Natural killer cell (primary cell): ENCODE measurements at regions not wholly inside any gene's neighbourhood (a gene's known extent, or its start where the extent isn't known, plus 50 kb on each side); places are given as distances from the start of the nearest gene placed in this dataset.

Source experiments
- ATAC-seq, 3 donors: fragments of 150-1000 bp in 2 of 3; fragments of 200-7000 bp in 1 of 3; cut with Tn5 transposase; 1 replicate in 1 of 3; 2 replicates in 2 of 3; pipeline ENCODE4 v1.10.0; 2021; ENCODE audit warnings: mild to moderate bottlenecking in 2 of 3, moderate library complexity in 2 of 3
- DNase-seq, 2 donors: peaks; one replicate each; pipeline versions ENCODE4 v3.0.0 to v3.0.0-alpha.2; 2013 to 2021; ENCODE audit warnings: mixed read lengths in 1 of 2
- H3K27ac ChIP-seq: one replicate; pipeline ENCODE4 v1.5.1; 2013; ENCODE audit warnings: mild to moderate bottlenecking, low read length
- H3K27me3 ChIP-seq: one replicate; pipeline ENCODE4 v1.6.1; 2013; ENCODE audit warnings: low read length; ENCODE audit not compliant: control insufficient read depth, insufficient read depth
- H3K36me3 ChIP-seq: one replicate; pipeline ENCODE4 v1.6.1; 2013; ENCODE audit warnings: low read length; ENCODE audit not compliant: control insufficient read depth, insufficient read depth
- H3K4me1 ChIP-seq: one replicate; pipeline ENCODE4 v1.6.1; 2013; ENCODE audit warnings: low read length; ENCODE audit not compliant: control insufficient read depth, insufficient read depth
- H3K4me3 ChIP-seq: one replicate; pipeline ENCODE4 v1.5.1; 2013; ENCODE audit warnings: low read length
- H3K9me3 ChIP-seq: one replicate; pipeline ENCODE4 v1.6.1; 2013; ENCODE audit warnings: low read length; ENCODE audit not compliant: control insufficient read depth, insufficient read depth
- H3K27ac Mint-ChIP-seq, 2 donors: one replicate each; pipeline ENCODE4 v1.8.0; 2022; ENCODE audit warnings: mild to moderate bottlenecking in 2 of 2, mixed read lengths in 2 of 2, moderate library complexity in 1 of 2
- H3K27me3 Mint-ChIP-seq, 2 donors: one replicate each; pipeline ENCODE4 v1.8.0; 2022; ENCODE audit warnings: low read depth in 2 of 2, mixed read lengths in 2 of 2
- H3K36me3 Mint-ChIP-seq: one replicate; pipeline ENCODE4 v1.8.0; 2022; ENCODE audit warnings: mixed read lengths
- H3K4me1 Mint-ChIP-seq, 2 donors: one replicate each; pipeline ENCODE4 v1.8.0; 2022; ENCODE audit warnings: mixed read lengths in 2 of 2
- H3K4me3 Mint-ChIP-seq: one replicate; pipeline ENCODE4 v1.8.0; 2022; ENCODE audit warnings: mild to moderate bottlenecking, moderate library complexity, mixed read lengths
- H3K9me3 Mint-ChIP-seq, 2 donors: one replicate each; pipeline ENCODE4 v1.8.0; 2022; ENCODE audit warnings: mixed read lengths in 2 of 2
- CTCF ChIP-seq: fragments of 200-600 bp; IDR thresholded peaks from one replicate; pipeline ENCODE4 v1.8.0; 2022; ENCODE audit warnings: antibody characterized with exemption
- WGBS: methylation state at CpG from one replicate; pipeline ENCODE4 v1.1.7; 2013; ENCODE audit warnings: missing lambda C conversion rate; ENCODE audit not compliant: insufficient coverage; 5-methylcytosine and 5-hydroxymethylcytosine counted together
- intact Hi-C: fragments of 100-400 bp; cut with micrococcal nuclease; formaldehyde crosslinking; loops from one replicate; pipeline ENCODE4 v1.14.2; 2022

GRCh38 chr3:144384241-144384979 is 412.8 kb downstream of the DIPK2A start:
- no peak overlapping the region for H3K27ac Mint-ChIP-seq
- Histone ChIP-seq H3K4me1 (no peaks in the 10 kb centered on the region), H3K27me3 (no peaks in the 10 kb centered on the region), H3K27ac (no peak overlapping the region), H3K9me3 (no peaks in the 10 kb centered on the region), H3K4me3 (no peak overlapping the region), H3K36me3 (no peaks in the 10 kb centered on the region)
- no peaks in the 10 kb centered on the region for H3K4me1 Mint-ChIP-seq
- TF ChIP-seq CTCF, result no peak
- H3K4me3 Mint-ChIP-seq, result no peak overlapping the region
- no peak for ATAC-seq
- no peak for DNase-seq
- H3K27me3 Mint-ChIP-seq, result no peaks in the 10 kb centered on the region
- intact Hi-C loops, result no loop called here
- WGBS, result 92% methylated on average over 2 of the region's 2 CpGs
- H3K36me3 Mint-ChIP-seq, result no peaks in the 10 kb centered on the region
- H3K9me3 Mint-ChIP-seq, result peaks cover 0 to 2% of the 10 kb centered on the region in 2 donors

- no peaks in the 10 kb centered on the region for H3K9me3 Mint-ChIP-seq
- H3K4me1 Mint-ChIP-seq, result no peaks in the 10 kb centered on the region
- no peak for TF ChIP-seq CTCF
- no peaks in the 10 kb centered on the region for H3K27me3 Mint-ChIP-seq
- Histone ChIP-seq H3K4me3 (no peak overlapping the region), H3K36me3 (no peaks in the 10 kb centered on the region), H3K27ac (no peak overlapping the region), H3K4me1 (no peaks in the 10 kb centered on the region), H3K27me3 (no peaks in the 10 kb centered on the region), H3K9me3 (no peaks in the 10 kb centered on the region)
- ATAC-seq (no peak), DNase-seq (no peak)
- intact Hi-C loops, result no loop called here
- no peaks in the 10 kb centered on the region for H3K36me3 Mint-ChIP-seq
- no peak overlapping the region for H3K27ac Mint-ChIP-seq
- H3K4me3 Mint-ChIP-seq, result no peak overlapping the region
Measured at GRCh38 chr3:144390786-144391185, 419.2 kb downstream of the DIPK2A start.

- Histone ChIP-seq H3K27me3 (no peaks in the 10 kb centered on the region), H3K4me1 (no peaks in the 10 kb centered on the region), H3K36me3 (no peaks in the 10 kb centered on the region), H3K4me3 (no peak overlapping the region), H3K9me3 (no peaks in the 10 kb centered on the region), H3K27ac (no peak overlapping the region)
- Mint-ChIP-seq H3K36me3 (no peaks in the 10 kb centered on the region), H3K9me3 (no peaks in the 10 kb centered on the region), H3K4me1 (no peaks in the 10 kb centered on the region), H3K27ac (no peak overlapping the region), H3K4me3 (no peak overlapping the region), H3K27me3 (no peaks in the 10 kb centered on the region)
- no peak for ATAC-seq
- intact Hi-C loops, result no loop called here
- no peak for TF ChIP-seq CTCF
- DNase-seq, result no peak
Measured at GRCh38 chr3:144391236-144391635, 419.6 kb downstream of the DIPK2A start.

GRCh38 chr3:144394032-144394431 is 422.4 kb downstream of the DIPK2A start:
- H3K4me3 ChIP-seq, result no peak overlapping the region
- DNase-seq (no peak), ATAC-seq (no peak)
- no peaks in the 10 kb centered on the region for H3K4me1 Mint-ChIP-seq
- H3K36me3 ChIP-seq, result no peaks in the 10 kb centered on the region
- H3K27ac Mint-ChIP-seq, result no peak overlapping the region
- intact Hi-C loops, result no loop called here
- H3K36me3 Mint-ChIP-seq, result no peaks in the 10 kb centered on the region
- H3K9me3 ChIP-seq, result no peaks in the 10 kb centered on the region
- no peaks in the 10 kb centered on the region for H3K27me3 Mint-ChIP-seq
- no peak overlapping the region for H3K27ac ChIP-seq
- peaks cover 2 to 4% of the 10 kb centered on the region in 2 donors for H3K9me3 Mint-ChIP-seq
- H3K4me3 Mint-ChIP-seq, result no peak overlapping the region
- TF ChIP-seq CTCF, result no peak
- H3K4me1 ChIP-seq, result no peaks in the 10 kb centered on the region
- H3K27me3 ChIP-seq, result no peaks in the 10 kb centered on the region
